ENCODE measurements at regions not wholly inside any gene's neighbourhood (a gene's known extent, or its start where the extent isn't known, plus 50 kb on each side); places are given as distances from the start of the nearest gene placed in this dataset.

- TF ChIP-seq CTCF (IDR thresholded peaks at IDR 0.05) = no peak
- Histone ChIP-seq H3K27ac (no peak overlapping the region), H3K36me3 (no peaks in the 10 kb centered on the region), H3K9me3 (no peaks in the 10 kb centered on the region), H3K27me3 (no peaks in the 10 kb centered on the region), H3K9ac (ENCODE audit: low read depth in 2 of 2, low read length in 2 of 2) (no peak overlapping the region), H3K4me3 (no peak overlapping the region), H3K4me1 (no peaks in the 10 kb centered on the region)
- intact Hi-C loops (cut with DNase I) = no loop called here
- DNase-seq = no peak
Observed at GRCh38 chr5:73263001-73263710, 90.2 kb downstream of the TMEM174 start.

GRCh38 chr5:73256862-73257261 is 83.9 kb downstream of the TMEM174 start:
- intact Hi-C loops (cut with DNase I) = no loop called here
- TF ChIP-seq CTCF (IDR thresholded peaks at IDR 0.05) = no peak

GRCh38 chr5:73256462-73256861 is 83.5 kb downstream of the TMEM174 start:
- no peaks in the 10 kb centered on the region for H3K27me3 ChIP-seq
- no peak overlapping the region for H3K27ac ChIP-seq
- no peaks in the 10 kb centered on the region for H3K4me1 ChIP-seq
- no peaks in the 10 kb centered on the region for H3K36me3 ChIP-seq
- intact Hi-C loops (cut with DNase I) = no loop called here
- TF ChIP-seq CTCF (IDR thresholded peaks at IDR 0.05) = no peak
- no peak overlapping the region for H3K4me3 ChIP-seq
- H3K9ac ChIP-seq (ENCODE audit: low read depth in 2 of 2, low read length in 2 of 2) = no peak overlapping the region
- DNase-seq = no peak
- no peaks in the 10 kb centered on the region for H3K9me3 ChIP-seq

More at GRCh38 chr5:73256862-73257261, 83.9 kb downstream of the TMEM174 start:
- no peaks in the 10 kb centered on the region for H3K9me3 ChIP-seq
- DNase-seq = no peak
- H3K27me3 ChIP-seq = no peaks in the 10 kb centered on the region
- H3K36me3 ChIP-seq = no peaks in the 10 kb centered on the region
- no peaks in the 10 kb centered on the region for H3K4me1 ChIP-seq
- no peak overlapping the region for H3K9ac ChIP-seq (ENCODE audit: low read depth in 2 of 2, low read length in 2 of 2)
- no peak overlapping the region for H3K4me3 ChIP-seq
- H3K27ac ChIP-seq = no peak overlapping the region

GRCh38 chr5:73256012-73256411 is 83.0 kb downstream of the TMEM174 start:
- Histone ChIP-seq H3K4me1 (no peaks in the 10 kb centered on the region), H3K36me3 (no peaks in the 10 kb centered on the region), H3K9me3 (no peaks in the 10 kb centered on the region), H3K9ac (ENCODE audit: low read depth in 2 of 2, low read length in 2 of 2) (no peak overlapping the region), H3K4me3 (no peak overlapping the region), H3K27me3 (no peaks in the 10 kb centered on the region), H3K27ac (no peak overlapping the region)
- intact Hi-C loops (cut with DNase I) = no loop called here
- DNase-seq = no peak
- TF ChIP-seq CTCF (IDR thresholded peaks at IDR 0.05) = no peak

GRCh38 chr5:73254642-73255041 is 81.6 kb downstream of the TMEM174 start:
- intact Hi-C loops (cut with DNase I) = no loop called here
- Histone ChIP-seq H3K27ac (no peak overlapping the region), H3K4me3 (no peak overlapping the region), H3K27me3 (no peaks in the 10 kb centered on the region), H3K4me1 (no peaks in the 10 kb centered on the region), H3K9me3 (no peaks in the 10 kb centered on the region), H3K9ac (ENCODE audit: low read depth in 2 of 2, low read length in 2 of 2) (no peak overlapping the region), H3K36me3 (no peaks in the 10 kb centered on the region)
- DNase-seq = no peak
- no peak for TF ChIP-seq CTCF (IDR thresholded peaks at IDR 0.05)

Data from colonic mucosa (tissue), 4 donors.